Effector memory CD4-positive, alpha-beta T cell (primary cell): ENCODE measurements at regions not wholly inside any gene's neighbourhood (a gene's known extent, or its start where the extent isn't known, plus 50 kb on each side); places are given as distances from the start of the nearest gene placed in this dataset.

Experiments
- DNase-seq, 3 donors: peaks; one replicate each; pipeline ENCODE4 v3.0.0-alpha.2; 2020
- H3K27ac ChIP-seq: 2 replicates; pipeline ENCODE4 v1.7.0; 2013; ENCODE audit warnings: mild to moderate bottlenecking, low read length, moderate library complexity; ENCODE audit not compliant: insufficient read depth, poor library complexity, severe bottlenecking
- H3K27me3 ChIP-seq: replicated peaks from 2 replicates; pipeline ENCODE4 v1.7.0; 2013; ENCODE audit warnings: mild to moderate bottlenecking, low read length; ENCODE audit not compliant: insufficient read depth, control insufficient read depth, poor library complexity, severe bottlenecking
- H3K36me3 ChIP-seq: 2 replicates; pipeline ENCODE4 v1.7.0; 2013; ENCODE audit warnings: mild to moderate bottlenecking, low read length, moderate library complexity; ENCODE audit not compliant: control insufficient read depth, insufficient read depth
- H3K4me1 ChIP-seq: 2 replicates; pipeline ENCODE4 v1.7.0; 2013; ENCODE audit warnings: low read length, mild to moderate bottlenecking; ENCODE audit not compliant: control insufficient read depth, insufficient read depth, poor library complexity, severe bottlenecking
- H3K4me3 ChIP-seq: 2 replicates; pipeline ENCODE4 v1.7.0; 2013; ENCODE audit warnings: low read length, low read depth, mild to moderate bottlenecking; ENCODE audit not compliant: insufficient read depth, poor library complexity, severe bottlenecking
- H3K9me3 ChIP-seq: 2 replicates; pipeline ENCODE4 v1.7.0; 2013; ENCODE audit warnings: mild to moderate bottlenecking, low read length, moderate library complexity; ENCODE audit not compliant: control insufficient read depth

GRCh38 chr5:18097817-18098216 is 463.6 kb downstream of the TAF11L14 start:
- Histone ChIP-seq H3K4me3 (no peak overlapping the region), H3K27me3 (no peaks in the 10 kb centered on the region), H3K27ac (no peak overlapping the region), H3K4me1 (no peaks in the 10 kb centered on the region), H3K36me3 (no peaks in the 10 kb centered on the region), H3K9me3 (no peaks in the 10 kb centered on the region)
- no peak for DNase-seq

DNA sequence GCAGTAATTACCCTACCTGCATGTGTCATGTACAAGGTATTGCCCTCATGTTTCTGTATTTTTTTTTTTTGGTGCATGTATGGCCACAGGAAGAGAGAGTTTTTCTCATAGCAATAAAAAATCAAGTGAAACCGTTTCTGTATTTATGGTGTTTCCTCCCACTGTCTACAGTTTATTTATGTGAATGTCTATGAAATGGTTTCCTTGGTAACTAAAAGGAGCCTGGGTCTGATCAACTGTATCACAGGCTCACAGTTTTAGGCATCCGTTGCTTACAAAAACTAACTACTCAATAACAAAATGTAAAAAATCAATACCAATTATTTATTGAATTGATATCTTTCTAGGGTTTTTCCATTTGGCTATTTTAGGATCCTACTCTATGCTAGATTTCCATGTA is 464.4 kb downstream of the TAF11L14 start:
- Histone ChIP-seq H3K27me3 (no peaks in the 10 kb centered on the region), H3K36me3 (no peaks in the 10 kb centered on the region), H3K4me3 (no peak overlapping the region), H3K27ac (no peak overlapping the region), H3K9me3 (no peaks in the 10 kb centered on the region), H3K4me1 (no peaks in the 10 kb centered on the region)
- DNase-seq: no peak

GRCh38 chr5:18099261-18099660 is 465.0 kb downstream of the TAF11L14 start:
- Histone ChIP-seq H3K4me3 (no peak overlapping the region), H3K36me3 (no peaks in the 10 kb centered on the region), H3K27ac (no peak overlapping the region), H3K4me1 (no peaks in the 10 kb centered on the region), H3K9me3 (no peaks in the 10 kb centered on the region), H3K27me3 (no peaks in the 10 kb centered on the region)
- no peak for DNase-seq

- H3K4me1 ChIP-seq: no peaks in the 10 kb centered on the region
- no peak for DNase-seq
- no peaks in the 10 kb centered on the region for H3K36me3 ChIP-seq
- H3K27me3 ChIP-seq: no peaks in the 10 kb centered on the region
- no peak overlapping the region for H3K27ac ChIP-seq
- H3K9me3 ChIP-seq: no peaks in the 10 kb centered on the region
- no peak overlapping the region for H3K4me3 ChIP-seq
These were observed 467.3 kb downstream of the TAF11L14 start for GRCh38 chr5:18101532-18101931.

DNA sequence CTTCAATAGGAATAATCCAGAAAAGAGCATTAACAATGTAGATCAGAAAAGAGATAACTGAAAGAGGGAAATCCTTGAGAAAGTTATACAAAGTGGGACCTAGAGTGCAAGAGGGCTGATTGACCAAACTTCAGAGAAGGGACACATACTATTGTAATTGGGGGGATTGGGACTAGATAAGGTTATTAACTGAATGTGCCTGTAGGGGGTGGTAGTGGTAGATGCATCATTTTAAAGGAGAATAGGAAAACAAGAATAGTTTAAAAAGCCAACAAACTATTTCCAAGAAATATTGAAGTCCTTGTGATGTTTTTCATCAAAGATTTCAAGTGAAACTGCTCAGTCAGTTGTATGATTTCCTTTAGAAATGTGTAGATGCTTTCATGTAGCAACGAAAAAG is 468.5 kb downstream of the TAF11L14 start:
- Histone ChIP-seq H3K36me3 (no peaks in the 10 kb centered on the region), H3K27ac (no peak overlapping the region), H3K9me3 (no peaks in the 10 kb centered on the region)

GRCh38 chr5:18105449-18105848 is 471.2 kb downstream of the TAF11L14 start:
- no peak for DNase-seq

More for the DNA sequence above, 468.5 kb downstream of the TAF11L14 start:
- no peak for DNase-seq
- Histone ChIP-seq H3K27me3 (no peaks in the 10 kb centered on the region), H3K4me1 (no peaks in the 10 kb centered on the region), H3K4me3 (no peak overlapping the region)

GRCh38 chr5:18111906-18112465 is 477.7 kb downstream of the TAF11L14 start:
- H3K4me3 ChIP-seq: no peak overlapping the region
- H3K27me3 ChIP-seq: no peaks in the 10 kb centered on the region
- no peak overlapping the region for H3K27ac ChIP-seq
- H3K36me3 ChIP-seq: no peaks in the 10 kb centered on the region
- H3K4me1 ChIP-seq: no peaks in the 10 kb centered on the region
- H3K9me3 ChIP-seq: no peaks in the 10 kb centered on the region
- no peak for DNase-seq

More at GRCh38 chr5:18105449-18105848, 471.2 kb downstream of the TAF11L14 start:
- H3K4me3 ChIP-seq: no peak overlapping the region
- H3K4me1 ChIP-seq: no peaks in the 10 kb centered on the region
- no peaks in the 10 kb centered on the region for H3K9me3 ChIP-seq
- H3K27me3 ChIP-seq: no peaks in the 10 kb centered on the region
- no peaks in the 10 kb centered on the region for H3K36me3 ChIP-seq
- H3K27ac ChIP-seq: no peak overlapping the region

GRCh38 chr5:18113721-18114120 is 479.5 kb downstream of the TAF11L14 start:
- H3K4me3 ChIP-seq: no peak overlapping the region
- no peaks in the 10 kb centered on the region for H3K27me3 ChIP-seq
- H3K27ac ChIP-seq: no peak overlapping the region
- no peaks in the 10 kb centered on the region for H3K36me3 ChIP-seq
- no peak for DNase-seq
- no peaks in the 10 kb centered on the region for H3K9me3 ChIP-seq
- H3K4me1 ChIP-seq: no peaks in the 10 kb centered on the region

DNA sequence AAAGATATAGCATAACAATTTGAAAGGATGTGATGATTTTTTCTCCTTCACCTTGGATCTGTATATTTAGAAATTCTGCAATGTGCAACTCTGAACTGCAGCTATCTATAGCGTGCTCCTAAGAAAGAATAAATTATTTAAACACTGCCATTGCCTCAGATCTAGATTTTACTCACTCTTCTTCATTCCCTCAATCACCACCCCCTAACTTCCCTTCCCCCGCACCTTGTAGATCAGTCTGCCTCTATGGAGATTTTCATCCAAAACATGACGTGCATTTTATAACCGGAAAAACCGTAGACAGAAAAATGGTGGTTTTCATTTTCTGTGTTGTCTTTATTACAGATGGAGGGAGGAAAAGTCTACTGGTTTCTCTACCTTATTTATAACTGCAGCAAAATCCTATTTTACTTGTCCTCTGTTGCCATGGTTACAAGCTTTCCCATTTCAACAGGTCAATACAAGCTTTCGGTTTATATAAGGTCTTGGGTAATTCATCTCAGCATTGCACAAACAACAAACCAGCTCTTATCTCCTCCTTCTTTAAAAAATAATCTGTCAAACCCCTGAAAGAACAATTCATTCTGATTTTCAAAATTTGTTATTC is 480.0 kb downstream of the TAF11L14 start:
- Histone ChIP-seq H3K4me3 (no peak overlapping the region), H3K36me3 (no peaks in the 10 kb centered on the region)
- no peak for DNase-seq

GRCh38 chr5:18117968-18118367 is 483.7 kb downstream of the TAF11L14 start:
- H3K4me1 ChIP-seq: no peaks in the 10 kb centered on the region
- H3K27me3 ChIP-seq: no peaks in the 10 kb centered on the region
- no peak overlapping the region for H3K27ac ChIP-seq
- no peak overlapping the region for H3K4me3 ChIP-seq
- H3K9me3 ChIP-seq: no peaks in the 10 kb centered on the region
- H3K36me3 ChIP-seq: no peaks in the 10 kb centered on the region
- DNase-seq: no peak

More for the DNA sequence above, 480.0 kb downstream of the TAF11L14 start:
- Histone ChIP-seq H3K27ac (no peak overlapping the region), H3K9me3 (no peaks in the 10 kb centered on the region), H3K27me3 (no peaks in the 10 kb centered on the region), H3K4me1 (no peaks in the 10 kb centered on the region)
